ENCODE measurements at regions not wholly inside any gene's neighbourhood (a gene's known extent, or its start where the extent isn't known, plus 50 kb on each side); places are given as distances from the start of the nearest gene placed in this dataset.

- no peak overlapping the region for H3K27ac ChIP-seq
- no peak overlapping the region for H3K4me3 ChIP-seq
- intact Hi-C loops (cut with DNase I): no loop called here
- H3K36me3 ChIP-seq: no peaks in the 10 kb centered on the region
- 73% methylated on average over 2 of the region's 2 CpGs for WGBS
- no peaks in the 10 kb centered on the region for H3K4me1 ChIP-seq (replicated peaks)
- no peak for DNase-seq (ENCODE audit: low spot score)
- H3K9me3 ChIP-seq: no peaks in the 10 kb centered on the region
- no peak for TF ChIP-seq POLR2A (IDR thresholded peaks at IDR 0.05)
- no peak for TF ChIP-seq CTCF (IDR thresholded peaks at IDR 0.05)
- TF ChIP-seq POLR2AphosphoS5 (IDR thresholded peaks at IDR 0.05): no peak
- no peaks in the 10 kb centered on the region for H3K27me3 ChIP-seq (replicated peaks; ENCODE audit: insufficient read depth)
These were observed 146.4 kb downstream of the ACTR3B start for GRCh38 chr7:152905949-152906348.

GRCh38 chr7:152907042-152907761 is 147.7 kb downstream of the ACTR3B start:
- no peaks in the 10 kb centered on the region for H3K4me1 ChIP-seq (replicated peaks)
- H3K27me3 ChIP-seq (replicated peaks; ENCODE audit: insufficient read depth): no peaks in the 10 kb centered on the region
- no peaks in the 10 kb centered on the region for H3K36me3 ChIP-seq
- TF ChIP-seq POLR2AphosphoS5 (IDR thresholded peaks at IDR 0.05): no peak
- TF ChIP-seq CTCF (IDR thresholded peaks at IDR 0.05): no peak
- no peak for TF ChIP-seq POLR2A (IDR thresholded peaks at IDR 0.05)
- intact Hi-C loops (cut with DNase I): no loop called here
- no peak overlapping the region for H3K4me3 ChIP-seq
- DNase-seq (ENCODE audit: low spot score): no peak
- H3K9me3 ChIP-seq: no peaks in the 10 kb centered on the region
- WGBS: 83% methylated on average over 11 of the region's 11 CpGs
- H3K27ac ChIP-seq: no peak overlapping the region

GRCh38 chr7:152909280-152909679 is 149.7 kb downstream of the ACTR3B start:
- Histone ChIP-seq H3K27ac (no peak overlapping the region), H3K27me3 (replicated peaks; ENCODE audit: insufficient read depth) (no peaks in the 10 kb centered on the region), H3K9me3 (no peaks in the 10 kb centered on the region), H3K36me3 (no peaks in the 10 kb centered on the region), H3K4me1 (replicated peaks) (no peaks in the 10 kb centered on the region), H3K4me3 (no peak overlapping the region)
- intact Hi-C loops (cut with DNase I): no loop called here
- TF ChIP-seq CTCF (IDR thresholded peaks at IDR 0.05) (no peak), POLR2A (IDR thresholded peaks at IDR 0.05) (no peak), POLR2AphosphoS5 (IDR thresholded peaks at IDR 0.05) (no peak)
- DNase-seq (ENCODE audit: low spot score): no peak
- WGBS: 76% methylated on average over 6 of the region's 6 CpGs

- no peaks in the 10 kb centered on the region for H3K4me1 ChIP-seq (replicated peaks)
- no peaks in the 10 kb centered on the region for H3K27me3 ChIP-seq (replicated peaks; ENCODE audit: insufficient read depth)
- no peaks in the 10 kb centered on the region for H3K36me3 ChIP-seq
- H3K4me3 ChIP-seq: no peak overlapping the region
- intact Hi-C loops (cut with DNase I): no loop called here
- H3K9me3 ChIP-seq: no peaks in the 10 kb centered on the region
- H3K27ac ChIP-seq: no peak overlapping the region
- DNase-seq (ENCODE audit: low spot score): no peak
- 67% methylated on average over 12 of the region's 12 CpGs for WGBS
- TF ChIP-seq POLR2AphosphoS5 (IDR thresholded peaks at IDR 0.05): no peak
- TF ChIP-seq CTCF (IDR thresholded peaks at IDR 0.05): no peak
- no peak for TF ChIP-seq POLR2A (IDR thresholded peaks at IDR 0.05)
These were observed 150.4 kb downstream of the ACTR3B start for GRCh38 chr7:152909683-152910544.

All from prostate gland (tissue), 2 donors.